IMR-90 (cell line): ENCODE measurements at regions not wholly inside any gene's neighbourhood (a gene's known extent, or its start where the extent isn't known, plus 50 kb on each side); places are given as distances from the start of the nearest gene placed in this dataset.

Experiments used
- MAFK ChIP-seq: IDR thresholded peaks from 2 replicates; pipeline ENCODE4 v1.6.1; 2012; ENCODE audit warnings: low read depth, low read length, improper control_type of control experiment
- MXI1 ChIP-seq: IDR thresholded peaks from 2 replicates; pipeline ENCODE4 v1.6.1; 2012; ENCODE audit warnings: low read depth, mild to moderate bottlenecking, low read length, moderate library complexity, borderline replicate concordance
- RAD21 ChIP-seq: IDR thresholded peaks from 2 replicates; pipeline ENCODE4 v1.6.1; 2012; ENCODE audit warnings: low read length, improper control_type of control experiment
- RCOR1 ChIP-seq: IDR thresholded peaks from 2 replicates; pipeline ENCODE4 v1.6.1; 2012; ENCODE audit warnings: mild to moderate bottlenecking, low read length, improper control_type of control experiment; ENCODE audit not compliant: insufficient replicate concordance
- TF ChIP-seq, protein P1 (sequence below): conservative IDR thresholded peaks from 2 replicates; pipeline ENCODE4 v1.5.1; 2012; ENCODE audit warnings: mild to moderate bottlenecking, low read depth, low read length, improper control_type of control experiment

- TF ChIP-seq, protein P1, sequence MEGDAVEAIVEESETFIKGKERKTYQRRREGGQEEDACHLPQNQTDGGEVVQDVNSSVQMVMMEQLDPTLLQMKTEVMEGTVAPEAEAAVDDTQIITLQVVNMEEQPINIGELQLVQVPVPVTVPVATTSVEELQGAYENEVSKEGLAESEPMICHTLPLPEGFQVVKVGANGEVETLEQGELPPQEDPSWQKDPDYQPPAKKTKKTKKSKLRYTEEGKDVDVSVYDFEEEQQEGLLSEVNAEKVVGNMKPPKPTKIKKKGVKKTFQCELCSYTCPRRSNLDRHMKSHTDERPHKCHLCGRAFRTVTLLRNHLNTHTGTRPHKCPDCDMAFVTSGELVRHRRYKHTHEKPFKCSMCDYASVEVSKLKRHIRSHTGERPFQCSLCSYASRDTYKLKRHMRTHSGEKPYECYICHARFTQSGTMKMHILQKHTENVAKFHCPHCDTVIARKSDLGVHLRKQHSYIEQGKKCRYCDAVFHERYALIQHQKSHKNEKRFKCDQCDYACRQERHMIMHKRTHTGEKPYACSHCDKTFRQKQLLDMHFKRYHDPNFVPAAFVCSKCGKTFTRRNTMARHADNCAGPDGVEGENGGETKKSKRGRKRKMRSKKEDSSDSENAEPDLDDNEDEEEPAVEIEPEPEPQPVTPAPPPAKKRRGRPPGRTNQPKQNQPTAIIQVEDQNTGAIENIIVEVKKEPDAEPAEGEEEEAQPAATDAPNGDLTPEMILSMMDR: no peak
- TF ChIP-seq RAD21: no peak
- TF ChIP-seq RCOR1: no peak
- no peak for TF ChIP-seq MXI1
- peak; percentile 63 for TF ChIP-seq MAFK
Observed at GRCh38 chr14:85412756-85413155, 117.2 kb upstream of the FLRT2 start.
